Stimulated activated CD4-positive, alpha-beta T cell treated with anti-CD3 and anti-CD28 coated beads, TNF-alpha, amount 100 ng/mL, for 1 hour (primary cell): ENCODE measurements at regions not wholly inside any gene's neighbourhood (a gene's known extent, or its start where the extent isn't known, plus 50 kb on each side); places are given as distances from the start of the nearest gene placed in this dataset.

Experiments used
- DNase-seq, 3 donors: peaks; one replicate each; pipeline ENCODE4 v3.0.0-alpha.2; 2020; ENCODE audit warnings: low read depth in 3 of 3, low spot score in 1 of 3

- no peak for DNase-seq
Measured at GRCh38 chr5:98982880-98983279, 54.1 kb upstream of the CHD1 start.
